GM12878 (cell line): ENCODE measurements at regions not wholly inside any gene's neighbourhood (a gene's known extent, or its start where the extent isn't known, plus 50 kb on each side); places are given as distances from the start of the nearest gene placed in this dataset.

Source experiments
- ATAC-seq: fragments of 200-7000 bp; cut with Tn5 transposase; 3 replicates; pipeline ENCODE4 v1.9.1; 2020; ENCODE audit warnings: mild to moderate bottlenecking, moderate library complexity
- BruUV-seq: library from RNA; stranded (reverse); fragments of 400-500 nt; replicated peaks from 2 replicates; lab custom pipeline; 2021; lab: Mats Ljungman, UMichigan
- CTCF ChIA-PET: fragments of 300-600 bp; sonication (Branson Sonifier 250); formaldehyde crosslinking; extraction: SDS; loops from one replicate; lab custom pipeline; 2021; ENCODE audit warnings: inconsistent platforms; lab: Yijun Ruan, JAX
- POLR2A ChIA-PET: fragments of 350-600 bp; formaldehyde crosslinking; extraction: SDS; loops from one replicate; lab custom pipeline; 2021; ENCODE audit warnings: inconsistent platforms; lab: Charles Lee
- RAD21 ChIA-PET: fragments of 300-600 bp; sonication (Branson Sonifier 250); formaldehyde crosslinking; loops from one replicate; lab custom pipeline; 2023; ENCODE audit warnings: antibody characterized with exemption; ENCODE audit not compliant: unreplicated experiment; lab: Charles Lee
- SMC1A ChIA-PET: fragments of 300-600 bp; sonication (Branson Sonifier 250); formaldehyde crosslinking; loops from one replicate; lab custom pipeline; 2023; ENCODE audit not compliant: unreplicated experiment, uncharacterized antibody; lab: Charles Lee
- DNase-seq: peaks from one replicate; pipeline ENCODE4 v3.0.0-alpha.2; 2011; ENCODE audit warnings: low read depth, low spot score
- FAIRE-seq: peaks from 3 replicates; lab custom pipeline; 2011; peaks lifted over from hg19 to GRCh38; lab: Jason Lieb, UNC
- H2AFZ ChIP-seq: 2 replicates; pipeline ENCODE4 v1.6.0; 2011; ENCODE audit warnings: low read depth, low read length, control low read depth; ENCODE audit not compliant: control insufficient read depth
- H3K27ac ChIP-seq: 2 replicates; pipeline ENCODE4 v1.5.1; 2011; ENCODE audit warnings: control low read depth; ENCODE audit not compliant: control insufficient read depth, insufficient read depth
- H3K27me3 ChIP-seq, 2 experiments: replicated peaks in 1 of 2; 2 replicates each; pipeline versions ENCODE4 v1.6.0 to v1.6.1; 2011; ENCODE audit warnings: low read length in 1 of 2; ENCODE audit not compliant: control insufficient read depth in 2 of 2, insufficient read depth in 2 of 2
- H3K36me3 ChIP-seq, 2 experiments: 2 replicates each; pipeline ENCODE4 v1.5.1; 2011; ENCODE audit warnings: low read length in 1 of 2; ENCODE audit not compliant: control insufficient read depth in 2 of 2, insufficient read depth in 2 of 2
- H3K4me1 ChIP-seq: 2 replicates; pipeline ENCODE4 v1.6.1; 2011; ENCODE audit warnings: mild to moderate bottlenecking, low read length, moderate library complexity, mixed read lengths; ENCODE audit not compliant: control insufficient read depth, insufficient read depth
- H3K4me2 ChIP-seq: 2 replicates; pipeline ENCODE4 v1.6.0; 2011; ENCODE audit warnings: control low read depth; ENCODE audit not compliant: control insufficient read depth, insufficient read depth
- H3K4me3 ChIP-seq: fragments of 200-600 bp; sonication (generic); 2 replicates; pipeline ENCODE4 v1.5.1; 2016
- H3K79me2 ChIP-seq: 2 replicates; pipeline ENCODE4 v1.6.0; 2011; ENCODE audit warnings: low read length; ENCODE audit not compliant: control insufficient read depth, insufficient read depth
- H3K9ac ChIP-seq: 2 replicates; pipeline ENCODE4 v1.8.0; 2011; ENCODE audit warnings: low read length, control low read depth, mixed read lengths; ENCODE audit not compliant: control insufficient read depth, insufficient read depth
- H3K9me3 ChIP-seq: replicated peaks from 3 replicates; pipeline ENCODE4 v1.5.1; 2011; ENCODE audit warnings: mild to moderate bottlenecking, low read length; ENCODE audit not compliant: control insufficient read depth, insufficient read depth
- H4K20me1 ChIP-seq: 2 replicates; pipeline ENCODE4 v1.6.0; 2011; ENCODE audit not compliant: control insufficient read depth, insufficient read depth
- DPF2 ChIP-seq: fragments of 450-650 bp; IDR thresholded peaks from 2 replicates; pipeline ENCODE4 v1.6.1; 2017; ENCODE audit warnings: mild to moderate bottlenecking
- JUNB ChIP-seq: IDR thresholded peaks from 2 replicates; pipeline ENCODE4 v1.6.1; 2016; ENCODE audit warnings: antibody characterized with exemption, mild to moderate bottlenecking
- MTA2 ChIP-seq: fragments of 450-650 bp; IDR thresholded peaks from 2 replicates; pipeline ENCODE4 v1.6.1; 2016; ENCODE audit warnings: low read depth, mild to moderate bottlenecking, moderate library complexity
- NR2C2 ChIP-seq: IDR thresholded peaks from 2 replicates; pipeline ENCODE4 v1.6.1; 2011; ENCODE audit warnings: borderline replicate concordance, low read depth; ENCODE audit not compliant: control insufficient read depth, insufficient read length
- PAX5 ChIP-seq: IDR thresholded peaks from 2 replicates; pipeline ENCODE4 v1.6.1; 2011; ENCODE audit warnings: low read depth, low read length, borderline replicate concordance
- RBBP5 ChIP-seq: fragments of 200-600 bp; sonication (generic); conservative IDR thresholded peaks from 2 replicates; pipeline ENCODE4 v1.6.1; 2016
- RCOR1 ChIP-seq: conservative IDR thresholded peaks from 2 replicates; pipeline ENCODE4 v1.6.1; 2012; ENCODE audit warnings: low read depth, low read length, improper control_type of control experiment
- RELA ChIP-seq: fragments of 450-650 bp; IDR thresholded peaks from 2 replicates; pipeline ENCODE4 v1.8.0; 2014; ENCODE audit warnings: borderline replicate concordance; ENCODE audit not compliant: partially characterized antibody
- RUNX3 ChIP-seq: IDR thresholded peaks from 2 replicates; pipeline ENCODE4 v1.6.1; 2012; ENCODE audit warnings: low read length, inconsistent platforms
- SIN3A ChIP-seq: IDR thresholded peaks from 2 replicates; pipeline ENCODE4 v1.6.1; 2012; ENCODE audit warnings: low read depth, low read length, improper control_type of control experiment
- SP1 ChIP-seq: IDR thresholded peaks from one replicate; pipeline ENCODE4 v1.6.1; 2011; ENCODE audit warnings: low read depth, low read length
- TAF1 ChIP-seq: IDR thresholded peaks from 2 replicates; pipeline ENCODE4 v1.6.1; 2011; ENCODE audit warnings: mild to moderate bottlenecking, low read depth, low read length, borderline replicate concordance
- ZNF384 ChIP-seq: IDR thresholded peaks from 2 replicates; pipeline ENCODE4 v1.6.1; 2012; ENCODE audit warnings: low read depth, mild to moderate bottlenecking, low read length, improper control_type of control experiment, borderline replicate concordance
- WGBS: methylation state at CpG from one replicate; pipeline ENCODE4 v1.1.6; 2016; ENCODE audit warnings: low lambda C conversion rate; ENCODE audit not compliant: insufficient replicate concordance, insufficient coverage; ENCODE audit errors: missing lambda C conversion rate; 5-methylcytosine and 5-hydroxymethylcytosine counted together
- in situ Hi-C: fragments of 300-500 bp; cut with MboI; formaldehyde crosslinking; loops from 9 replicates; pipeline ENCODE4 v1.14.3; 2018; ENCODE audit warnings: mixed read lengths
- intact Hi-C: fragments of 100-400 bp; cut with micrococcal nuclease; formaldehyde crosslinking; loops from one replicate; pipeline ENCODE4 v1.14.2; 2022; ENCODE audit not compliant: unreplicated experiment
- TF ChIP-seq, protein P1 (sequence below): fragments of 450-650 bp; IDR thresholded peaks from 2 replicates; pipeline ENCODE4 v1.6.1; 2018; ENCODE audit warnings: mild to moderate bottlenecking, low read depth, moderate library complexity; ENCODE audit not compliant: partially characterized antibody
- TF ChIP-seq, protein P2 (sequence below): IDR thresholded peaks from 2 replicates; pipeline ENCODE4 v1.6.1; 2011; ENCODE audit warnings: low read depth, mild to moderate bottlenecking, low read length, moderate library complexity, borderline replicate concordance; ENCODE audit errors: extremely low read depth

DNA sequence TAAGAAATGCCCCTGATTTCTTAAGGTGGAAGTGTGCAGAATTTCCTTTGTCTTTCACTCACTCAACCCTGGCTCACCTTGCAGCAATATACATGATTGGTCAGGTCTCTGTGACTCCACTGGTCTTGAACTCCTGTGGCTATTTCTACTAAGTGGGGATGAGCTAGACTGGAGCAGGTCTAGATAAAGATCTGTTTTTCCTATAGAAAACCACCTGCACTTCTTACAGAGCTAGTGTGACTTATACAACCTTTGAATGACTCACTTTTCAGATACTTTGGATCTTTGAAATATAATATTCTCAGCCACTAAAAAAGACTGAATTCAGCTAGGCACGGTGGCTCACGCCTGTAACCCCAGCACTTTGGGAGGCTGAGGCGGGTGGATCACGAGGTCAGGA lies 98.5 kb upstream of the KCTD1 start:
- Histone ChIP-seq H3K4me1 (peaks cover 8% of the 10 kb centered on the region), H3K9me3 (no peaks in the 10 kb centered on the region), H3K4me2 (no peak overlapping the region), H3K79me2 (no peaks in the 10 kb centered on the region), H3K27ac (no peak overlapping the region), H4K20me1 (no peaks in the 10 kb centered on the region), H3K4me3 (no peak overlapping the region)
- BruUV-seq, result no TSS peak
- POLR2A ChIA-PET, result no interaction called here
- in situ Hi-C loops (loop anchor here (5.0 kb wide), 2 partner anchors 240 to 340 kb away; no protein-coding TSS in a partner anchor), intact Hi-C loops (loop anchor here (5.0 kb wide), 1 partner anchor 100 kb away; the partner anchor contains the start of gene KCTD1)
- no peak for FAIRE-seq
- CTCF ChIA-PET, result interaction anchor here (0.6 to 3.3 kb wide), 6 partner anchors 26 to 263 kb away, joined by 3 to 22 read pairs (median 4); partner anchors contain the start of gene KCTD1
- SMC1A ChIA-PET, result interaction anchor here (1.0 to 2.6 kb wide), 8 partner anchors 11 to 263 kb away, joined by 3 to 13 read pairs (median 3); no protein-coding TSS in a partner anchor
- TF ChIP-seq RELA (no peak), ZNF384 (no peak), SP1 (no peak), DPF2 (no peak), TAF1 (no peak), JUNB (no peak), RUNX3 (no peak), RCOR1 (no peak), MTA2 (no peak), RBBP5 (no peak), SIN3A (no peak), NR2C2 (no peak), PAX5 (no peak)
- TF ChIP-seq, protein P1, sequence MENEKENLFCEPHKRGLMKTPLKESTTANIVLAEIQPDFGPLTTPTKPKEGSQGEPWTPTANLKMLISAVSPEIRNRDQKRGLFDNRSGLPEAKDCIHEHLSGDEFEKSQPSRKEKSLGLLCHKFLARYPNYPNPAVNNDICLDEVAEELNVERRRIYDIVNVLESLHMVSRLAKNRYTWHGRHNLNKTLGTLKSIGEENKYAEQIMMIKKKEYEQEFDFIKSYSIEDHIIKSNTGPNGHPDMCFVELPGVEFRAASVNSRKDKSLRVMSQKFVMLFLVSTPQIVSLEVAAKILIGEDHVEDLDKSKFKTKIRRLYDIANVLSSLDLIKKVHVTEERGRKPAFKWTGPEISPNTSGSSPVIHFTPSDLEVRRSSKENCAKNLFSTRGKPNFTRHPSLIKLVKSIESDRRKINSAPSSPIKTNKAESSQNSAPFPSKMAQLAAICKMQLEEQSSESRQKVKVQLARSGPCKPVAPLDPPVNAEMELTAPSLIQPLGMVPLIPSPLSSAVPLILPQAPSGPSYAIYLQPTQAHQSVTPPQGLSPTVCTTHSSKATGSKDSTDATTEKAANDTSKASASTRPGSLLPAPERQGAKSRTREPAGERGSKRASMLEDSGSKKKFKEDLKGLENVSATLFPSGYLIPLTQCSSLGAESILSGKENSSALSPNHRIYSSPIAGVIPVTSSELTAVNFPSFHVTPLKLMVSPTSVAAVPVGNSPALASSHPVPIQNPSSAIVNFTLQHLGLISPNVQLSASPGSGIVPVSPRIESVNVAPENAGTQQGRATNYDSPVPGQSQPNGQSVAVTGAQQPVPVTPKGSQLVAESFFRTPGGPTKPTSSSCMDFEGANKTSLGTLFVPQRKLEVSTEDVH, result no peak
- TF ChIP-seq, protein P2, sequence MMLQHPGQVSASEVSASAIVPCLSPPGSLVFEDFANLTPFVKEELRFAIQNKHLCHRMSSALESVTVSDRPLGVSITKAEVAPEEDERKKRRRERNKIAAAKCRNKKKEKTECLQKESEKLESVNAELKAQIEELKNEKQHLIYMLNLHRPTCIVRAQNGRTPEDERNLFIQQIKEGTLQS, result no peak
- TF ChIP-seq, all 136 proteins: peak for 0
- no peak for ATAC-seq
- WGBS, result 81% methylated on average over 4 of the region's 4 CpGs
- H3K9ac ChIP-seq, result no peak overlapping the region
- RAD21 ChIA-PET, result interaction anchor here (0.8 to 1.7 kb wide), 3 partner anchors 240 to 544 kb away, joined by 3 to 7 read pairs (median 3); no protein-coding TSS in a partner anchor
- H3K36me3 ChIP-seq, result no peaks in the 10 kb centered on the region
- no peak for DNase-seq
- peaks cover 1 to 9% of the 10 kb centered on the region in 2 experiments; a peak in 3 of 4 replicates for H3K27me3 ChIP-seq
- no peak overlapping the region for H2AFZ ChIP-seq
